HL-60/S4 treated with phorbol 12-myristate 13-acetate at 8.2 ng/mL for 4 days and 3 days (cell line): ENCODE measurements at regions not wholly inside any gene's neighbourhood (a gene's known extent, or its start where the extent isn't known, plus 50 kb on each side); places are given as distances from the start of the nearest gene placed in this dataset.
"Not testable (repeated sequence)": the region's sequence is repeated elsewhere in the genome, so short reads cannot be mapped to it uniquely, and the experiment has no call there.

Source experiments
- in situ Hi-C: fragments of 300-500 bp; cut with MboI; formaldehyde crosslinking; loops from 2 replicates; pipeline ENCODE4 v1.15.0; 2022; ENCODE audit warnings: low sequenced_read_pairs

GRCh38 chr11:10975287-10975721 is 117.5 kb upstream of the ZBED5 start:
- in situ Hi-C loops = no loop called here

DNA sequence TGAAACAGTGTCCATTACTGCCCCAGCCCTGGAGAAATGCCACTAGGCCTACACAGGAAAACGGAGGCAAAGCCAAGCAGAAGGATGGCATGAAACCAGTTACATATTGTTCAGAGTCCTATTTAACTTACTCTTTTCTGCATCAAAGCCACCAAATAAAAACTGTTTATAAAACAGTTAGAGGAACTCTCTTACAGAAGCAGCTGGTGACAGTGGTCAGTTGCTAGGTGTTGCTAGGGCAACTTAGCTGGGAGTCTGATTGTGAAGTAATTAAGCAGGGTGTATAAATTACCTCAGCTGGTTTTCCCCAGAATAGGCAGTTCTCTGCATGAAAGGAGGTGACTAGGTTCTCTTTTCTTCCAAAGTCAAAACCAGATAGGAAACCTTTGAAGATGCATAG is 115.6 kb upstream of the ZBED5 start:
- in situ Hi-C loops = no loop called here

DNA sequence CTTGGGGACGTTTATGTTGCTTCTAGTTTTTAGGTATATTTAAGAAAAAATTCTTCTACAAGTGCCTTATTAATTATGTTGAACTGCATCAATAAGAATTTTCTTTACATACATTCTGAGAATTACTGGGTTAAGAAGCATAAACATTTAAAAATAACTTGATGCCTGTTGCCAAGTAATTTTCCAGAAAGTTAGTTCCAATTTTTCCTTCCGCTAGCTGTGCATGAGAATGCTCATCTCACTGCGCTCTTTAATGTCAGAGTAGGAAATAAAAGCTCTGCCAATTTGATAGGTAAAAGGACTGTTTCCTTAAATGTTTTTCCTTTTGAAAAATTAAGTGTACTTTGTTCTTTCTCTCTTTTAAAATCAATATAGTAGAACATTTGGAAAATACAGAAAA is 113.1 kb upstream of the ZBED5 start:
- in situ Hi-C loops = no loop called here

- in situ Hi-C loops = no loop called here
Observed at GRCh38 chr11:10969387-10969786, 111.5 kb upstream of the ZBED5 start.

GRCh38 chr11:10956884-10957283 is 99.0 kb upstream of the ZBED5 start:
- in situ Hi-C loops = not testable (repeated sequence)

GRCh38 chr11:10955616-10956015 is 97.8 kb upstream of the ZBED5 start:
- in situ Hi-C loops = no loop called here

- in situ Hi-C loops = no loop called here
Observed at GRCh38 chr11:10954184-10954583, 96.3 kb upstream of the ZBED5 start.

GRCh38 chr11:10952872-10953271 is 95.0 kb upstream of the ZBED5 start:
- in situ Hi-C loops = no loop called here

- in situ Hi-C loops = not testable (repeated sequence)
Observed at GRCh38 chr11:10947935-10948334, 90.1 kb upstream of the ZBED5 start.

- in situ Hi-C loops = no loop called here
Observed at GRCh38 chr11:10946072-10946471, 88.2 kb upstream of the ZBED5 start.

DNA sequence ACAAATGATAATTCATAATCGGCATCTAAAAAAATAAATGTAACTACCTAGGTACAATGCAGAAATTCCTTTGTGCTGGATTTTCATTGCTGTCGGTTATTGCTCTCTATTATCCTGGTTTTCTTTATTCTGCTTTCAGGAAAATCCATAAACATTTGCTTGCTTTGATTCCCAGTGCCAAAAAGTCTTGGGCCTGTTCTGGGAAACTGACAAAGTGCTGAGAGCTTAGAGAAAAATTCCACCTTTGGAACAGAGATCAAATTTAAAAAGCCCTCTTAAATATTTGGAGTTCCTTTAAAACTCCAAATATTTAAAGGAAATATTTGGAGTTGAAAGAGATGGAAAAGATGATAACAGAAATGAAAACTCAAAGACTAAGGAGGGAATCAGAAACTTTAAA is 87.3 kb upstream of the ZBED5 start:
- in situ Hi-C loops = no loop called here

GRCh38 chr11:10943968-10944367 is 86.1 kb upstream of the ZBED5 start:
- in situ Hi-C loops = no loop called here

DNA sequence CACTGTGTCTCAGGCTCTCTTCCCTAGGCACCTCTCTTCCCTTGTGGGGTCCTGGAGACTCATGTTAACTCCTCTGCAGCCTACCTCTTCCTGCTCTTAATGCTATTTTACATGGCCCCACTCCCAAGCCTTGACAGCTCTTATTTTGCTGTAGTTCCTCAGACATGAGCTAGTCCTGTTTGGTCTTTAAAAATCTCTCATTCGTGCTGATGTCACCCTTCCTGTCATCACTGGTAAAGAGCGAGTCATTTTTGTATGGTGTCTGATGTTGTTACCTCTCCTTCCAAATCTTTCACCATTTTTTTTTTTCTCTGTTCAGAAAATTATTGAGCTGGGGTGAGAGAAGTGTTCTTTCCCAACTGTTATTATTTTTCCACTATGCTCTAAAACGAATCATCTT is 84.8 kb upstream of the ZBED5 start:
- in situ Hi-C loops = no loop called here

GRCh38 chr11:10941871-10942270 is 84.0 kb upstream of the ZBED5 start:
- in situ Hi-C loops = no loop called here

- in situ Hi-C loops = no loop called here
Observed at GRCh38 chr11:10941414-10941813, 83.6 kb upstream of the ZBED5 start.

- in situ Hi-C loops = no loop called here
Observed at GRCh38 chr11:10938650-10939387, 81.0 kb upstream of the ZBED5 start.

DNA sequence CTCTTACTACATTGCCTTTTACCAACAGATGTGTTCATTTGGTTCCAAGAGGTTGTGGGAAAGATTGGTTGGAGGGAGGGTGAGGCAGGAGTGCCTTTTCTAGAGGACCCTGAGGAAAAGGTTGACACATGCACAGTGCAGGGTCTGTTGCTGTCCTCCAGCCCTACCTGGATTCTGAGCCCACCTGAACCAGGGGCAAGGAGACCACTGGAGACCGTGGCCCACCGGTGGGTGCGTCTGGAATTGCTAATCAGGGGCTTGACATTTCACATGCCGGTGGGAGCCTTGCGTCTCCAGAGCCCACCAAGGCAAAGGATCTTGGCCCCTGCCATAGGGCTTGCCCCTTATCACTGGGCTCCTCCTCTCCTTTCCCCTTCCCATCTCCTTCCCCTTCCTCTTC is 80.4 kb upstream of the ZBED5 start:
- in situ Hi-C loops = no loop called here

DNA sequence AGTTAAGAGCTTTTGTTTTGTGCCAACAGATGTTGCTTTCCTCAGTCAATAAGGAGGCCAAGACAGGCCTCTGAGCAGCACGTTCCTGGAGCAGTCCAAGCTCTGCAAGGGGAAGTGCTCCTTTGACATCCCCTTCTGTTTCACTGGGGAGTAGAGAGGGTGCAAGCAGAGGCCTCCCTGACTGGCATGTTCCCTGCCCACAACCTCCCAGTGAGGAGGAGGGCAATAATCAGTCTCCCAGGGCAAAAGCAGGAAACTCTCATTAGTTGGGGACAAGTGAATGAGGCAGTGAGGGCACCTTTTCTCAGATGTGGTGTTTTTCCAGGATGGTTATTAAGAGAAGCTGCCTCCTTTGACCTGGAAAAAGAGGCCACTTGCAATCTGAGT is 79.5 kb upstream of the ZBED5 start:
- in situ Hi-C loops = no loop called here

GRCh38 chr11:10936626-10937384 is 79.0 kb upstream of the ZBED5 start:
- in situ Hi-C loops = no loop called here

DNA sequence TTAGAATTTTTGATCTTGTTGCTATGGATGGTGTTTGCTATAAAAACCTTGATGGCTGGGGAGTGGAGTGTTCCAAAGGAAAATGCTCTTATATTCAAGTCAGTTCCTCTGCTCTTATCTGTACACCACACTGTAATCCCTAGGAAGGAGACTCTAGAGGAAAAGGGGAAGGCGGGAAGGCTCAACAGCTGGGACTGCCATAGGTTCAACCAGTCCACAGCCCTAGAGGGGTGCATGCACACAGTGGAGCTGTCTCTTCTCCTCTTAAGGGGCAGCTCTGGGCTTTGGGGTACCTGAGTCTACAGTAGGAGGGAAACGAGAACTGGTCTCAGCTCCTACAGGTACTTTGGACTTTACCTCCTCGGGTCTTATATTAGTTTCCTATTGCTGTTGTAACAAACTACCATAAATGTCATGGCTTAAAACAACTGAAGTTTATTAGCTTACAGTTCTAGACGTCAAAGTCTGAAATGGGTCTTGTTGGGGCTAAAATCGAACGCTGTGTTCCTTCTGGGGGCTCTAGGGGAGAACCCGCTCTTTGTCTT is 77.2 kb upstream of the ZBED5 start:
- in situ Hi-C loops = no loop called here

GRCh38 chr11:10934293-10934860 is 76.5 kb upstream of the ZBED5 start:
- in situ Hi-C loops = no loop called here
